ENCODE measurements at regions not wholly inside any gene's neighbourhood (a gene's known extent, or its start where the extent isn't known, plus 50 kb on each side); places are given as distances from the start of the nearest gene placed in this dataset.
"Not testable (repeated sequence)": the region's sequence is repeated elsewhere in the genome, so short reads cannot be mapped to it uniquely, and the experiment has no call there.

DNA sequence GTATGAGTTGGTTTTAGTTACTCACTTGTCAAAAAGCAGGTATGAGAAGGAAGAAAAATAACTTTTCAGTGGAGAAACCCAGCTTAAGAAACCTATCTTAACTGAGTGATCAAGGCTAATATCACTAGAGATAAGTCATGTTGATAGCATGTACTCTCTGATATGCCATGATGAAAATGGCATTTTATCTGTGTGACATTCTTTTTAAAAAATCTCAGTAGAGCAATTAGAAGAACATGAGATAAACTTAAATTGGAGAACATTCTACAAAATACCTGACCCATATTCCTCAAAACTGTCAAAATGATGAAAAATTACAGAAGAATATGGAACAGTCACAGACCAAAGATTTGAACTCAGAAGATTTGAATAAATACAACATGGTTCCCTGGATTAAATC, 912.4 kb upstream of the ATXN7L3B start:
- H3K27me3 ChIP-seq: no peaks in the 10 kb centered on the region
- H3K4me2 ChIP-seq: no peak overlapping the region
- no peak overlapping the region for H3K9ac ChIP-seq
- H3K4me3 ChIP-seq: no peak overlapping the region
- no peak for TF ChIP-seq Cebpa-rat (IDR thresholded peaks at IDR 0.05)
- H4K20me1 ChIP-seq: no peaks in the 10 kb centered on the region
- H3K36me3 ChIP-seq: no peaks in the 10 kb centered on the region
- no peaks in the 10 kb centered on the region for H3K9me3 ChIP-seq (replicated peaks in 1 of 11)
- no peak overlapping the region for H3K27ac ChIP-seq
- H3K4me1 ChIP-seq: no peaks in the 10 kb centered on the region

GRCh38 chr12:73629171-73629570, 908.5 kb upstream of the ATXN7L3B start:
- Histone ChIP-seq H3K4me3 (no peak overlapping the region), H3K9me3 (replicated peaks in 1 of 11) (no peaks in the 10 kb centered on the region), H3K4me2 (no peak overlapping the region), H3K4me1 (no peaks in the 10 kb centered on the region), H3K9ac (no peak overlapping the region), H4K20me1 (no peaks in the 10 kb centered on the region), H3K27ac (no peak overlapping the region), H3K36me3 (no peaks in the 10 kb centered on the region), H3K27me3 (no peaks in the 10 kb centered on the region)
- TF ChIP-seq Cebpa-rat (IDR thresholded peaks at IDR 0.05): no peak

GRCh38 chr12:73629893-73630831, 907.5 kb upstream of the ATXN7L3B start:
- Histone ChIP-seq H3K9me3 (replicated peaks in 1 of 11) (no peaks in the 10 kb centered on the region), H3K4me2 (no peak overlapping the region), H3K9ac (no peak overlapping the region), H4K20me1 (no peaks in the 10 kb centered on the region), H3K27ac (no peak overlapping the region), H3K4me3 (no peak overlapping the region), H3K36me3 (no peaks in the 10 kb centered on the region), H3K4me1 (no peaks in the 10 kb centered on the region), H3K27me3 (no peaks in the 10 kb centered on the region)
- TF ChIP-seq Cebpa-rat (IDR thresholded peaks at IDR 0.05): no peak

- H3K4me3 ChIP-seq: no peak overlapping the region
- H3K9ac ChIP-seq: no peak overlapping the region
- H3K27me3 ChIP-seq: no peaks in the 10 kb centered on the region
- H3K9me3 ChIP-seq (replicated peaks in 1 of 11): no peaks in the 10 kb centered on the region
- no peaks in the 10 kb centered on the region for H4K20me1 ChIP-seq
- H3K4me1 ChIP-seq: no peaks in the 10 kb centered on the region
- H3K36me3 ChIP-seq: no peaks in the 10 kb centered on the region
- no peak overlapping the region for H3K4me2 ChIP-seq
- H3K27ac ChIP-seq: no peak overlapping the region
- no peak for TF ChIP-seq Cebpa-rat (IDR thresholded peaks at IDR 0.05)
Observed at GRCh38 chr12:73632191-73632590, 905.4 kb upstream of the ATXN7L3B start.

DNA sequence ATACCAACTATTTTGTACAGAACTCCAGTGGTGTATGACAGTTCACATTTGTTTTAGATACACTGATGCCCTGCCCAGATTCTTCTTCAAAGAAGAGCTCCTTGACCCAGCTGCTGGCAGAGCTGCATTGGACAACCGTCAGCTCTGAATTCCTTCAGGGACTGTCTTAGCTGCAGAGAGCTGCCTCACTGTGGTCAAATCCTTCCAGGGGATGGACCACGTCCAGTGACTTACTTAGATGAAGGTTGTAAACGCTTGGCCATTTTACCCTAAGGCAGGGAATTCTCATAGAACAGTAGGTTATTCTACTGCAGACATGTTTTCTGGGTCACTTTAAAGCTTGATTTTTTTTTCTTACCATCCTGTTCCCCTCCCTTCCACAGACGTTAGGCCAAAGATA, 905.0 kb upstream of the ATXN7L3B start:
- Histone ChIP-seq H3K4me1 (no peaks in the 10 kb centered on the region), H3K36me3 (no peaks in the 10 kb centered on the region), H3K4me2 (no peak overlapping the region), H3K4me3 (no peak overlapping the region), H3K27ac (no peak overlapping the region), H3K9me3 (replicated peaks in 1 of 11) (no peaks in the 10 kb centered on the region), H3K27me3 (no peaks in the 10 kb centered on the region), H3K9ac (no peak overlapping the region), H4K20me1 (no peaks in the 10 kb centered on the region)
- no peak for TF ChIP-seq Cebpa-rat (IDR thresholded peaks at IDR 0.05)

DNA sequence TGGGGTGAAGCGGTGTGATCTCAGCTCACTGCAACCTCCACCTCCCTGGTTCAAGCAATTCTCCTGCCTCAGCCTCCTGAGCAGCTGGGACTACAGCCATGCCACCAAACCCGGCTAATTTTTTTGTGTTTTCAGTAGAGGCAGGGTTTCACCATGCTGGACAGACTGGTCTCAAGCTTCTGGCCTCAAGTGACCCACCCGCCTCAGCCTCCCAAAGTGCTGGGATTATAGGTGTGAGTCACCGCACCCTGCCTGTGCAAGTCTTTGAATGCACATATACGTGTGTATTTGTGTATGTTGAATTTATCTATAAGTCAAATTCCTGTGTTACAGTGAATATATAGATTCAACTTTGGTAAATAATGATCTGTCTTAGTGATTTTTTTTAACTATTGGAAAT, 898.2 kb upstream of the ATXN7L3B start:
- H3K4me2 ChIP-seq; H3K36me3 ChIP-seq; H3K27me3 ChIP-seq; H4K20me1 ChIP-seq; H3K9ac ChIP-seq; H3K9me3 ChIP-seq (replicated peaks in 1 of 11); H3K4me1 ChIP-seq; H3K27ac ChIP-seq; H3K4me3 ChIP-seq: not testable (repeated sequence)

GRCh38 chr12:73656375-73656774, 881.3 kb upstream of the ATXN7L3B start:
- no peaks in the 10 kb centered on the region for H3K36me3 ChIP-seq
- H3K4me1 ChIP-seq: peaks cover 0 to 8% (median 0%) of the 10 kb centered on the region in 10 experiments; a peak in 1 of 20 replicates

DNA sequence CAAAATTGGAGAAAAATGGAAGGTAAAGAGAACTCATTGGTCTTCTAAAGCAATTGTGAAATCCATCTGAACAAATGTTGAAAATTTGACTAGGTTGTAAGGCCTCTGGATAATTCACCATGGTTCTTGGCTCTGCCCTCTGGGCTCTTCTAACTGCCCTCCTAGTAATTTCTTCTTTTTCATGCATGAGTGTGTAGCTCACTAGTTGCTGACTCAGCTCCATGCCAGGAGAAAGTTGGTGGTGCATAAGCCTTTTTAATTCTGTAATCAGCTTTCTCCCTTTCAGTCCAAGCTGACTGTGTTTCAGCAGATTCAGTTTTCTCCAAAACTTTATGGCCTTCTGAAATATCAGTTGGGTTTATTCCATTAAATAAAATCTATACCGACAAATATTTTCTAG, 877.8 kb upstream of the ATXN7L3B start:
- Histone ChIP-seq H3K27ac (no peak overlapping the region), H3K9me3 (replicated peaks in 1 of 11) (0 out of 22 replicates have a peak, but pooled peaks cover 0 to under 1% (median 0%) of the 10 kb centered on the region in 11 experiments), H3K36me3 (no peaks in the 10 kb centered on the region), H3K4me2 (no peak overlapping the region), H3K4me1 (peaks cover 0 to 8% (median 0%) of the 10 kb centered on the region in 10 experiments; a peak in 1 of 20 replicates), H3K27me3 (no peaks in the 10 kb centered on the region), H4K20me1 (no peaks in the 10 kb centered on the region), H3K4me3 (no peak overlapping the region), H3K9ac (no peak overlapping the region)
- TF ChIP-seq Cebpa-rat (IDR thresholded peaks at IDR 0.05): no peak

More at GRCh38 chr12:73656375-73656774, 881.3 kb upstream of the ATXN7L3B start:
- Histone ChIP-seq H4K20me1 (no peaks in the 10 kb centered on the region), H3K4me2 (no peak overlapping the region), H3K27ac (no peak overlapping the region), H3K27me3 (no peaks in the 10 kb centered on the region), H3K9me3 (replicated peaks in 1 of 11) (peaks cover 18 to 25% (median 21%) of the 10 kb centered on the region in 11 experiments), H3K4me3 (no peak overlapping the region), H3K9ac (no peak overlapping the region)
- TF ChIP-seq Cebpa-rat (IDR thresholded peaks at IDR 0.05): no peak

DNA sequence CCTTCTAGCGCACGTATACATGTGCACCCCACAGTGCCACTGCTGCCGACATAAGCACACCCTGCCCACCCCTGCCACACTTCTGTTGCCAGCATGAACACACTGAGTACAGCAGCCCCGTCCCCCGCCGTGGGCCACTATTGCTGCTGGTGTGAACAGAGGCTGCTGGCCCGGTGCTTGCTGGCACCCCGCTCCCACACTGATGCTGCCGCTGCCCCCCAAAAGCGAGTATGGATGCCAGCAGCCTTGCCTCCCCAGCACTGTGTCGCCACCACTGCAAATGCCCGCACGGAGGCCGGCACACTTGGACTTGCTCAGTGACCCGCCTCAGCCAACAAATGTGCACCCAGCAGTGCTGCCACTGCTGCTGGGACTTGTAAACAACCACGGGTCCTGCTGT, 872.4 kb upstream of the ATXN7L3B start:
- Histone ChIP-seq H3K9me3 (replicated peaks in 1 of 11) (0 out of 22 replicates have a peak, but pooled peaks cover 0 to 7% (median 0%) of the 10 kb centered on the region in 11 experiments), H3K4me2 (no peak overlapping the region), H4K20me1 (no peaks in the 10 kb centered on the region), H3K9ac (no peak overlapping the region), H3K4me1 (peaks cover 0 to 2% (median 0%) of the 10 kb centered on the region in 10 experiments; a peak in 1 of 20 replicates), H3K36me3 (no peaks in the 10 kb centered on the region), H3K4me3 (no peak overlapping the region), H3K27ac (no peak overlapping the region), H3K27me3 (no peaks in the 10 kb centered on the region)
- TF ChIP-seq Cebpa-rat (IDR thresholded peaks at IDR 0.05): no peak

- H3K27ac ChIP-seq, H3K4me1 ChIP-seq: not testable (repeated sequence)
Observed at GRCh38 chr12:73671550-73671949, 866.1 kb upstream of the ATXN7L3B start.

More at GRCh38 chr12:73671550-73671949, 866.1 kb upstream of the ATXN7L3B start:
- not testable (repeated sequence) for H3K36me3 ChIP-seq; H4K20me1 ChIP-seq; H3K4me2 ChIP-seq; H3K4me3 ChIP-seq; H3K9me3 ChIP-seq (replicated peaks in 1 of 11); H3K27me3 ChIP-seq; H3K9ac ChIP-seq
